ENCODE measurements at regions not wholly inside any gene's neighbourhood (a gene's known extent, or its start where the extent isn't known, plus 50 kb on each side); places are given as distances from the start of the nearest gene placed in this dataset.

DNA sequence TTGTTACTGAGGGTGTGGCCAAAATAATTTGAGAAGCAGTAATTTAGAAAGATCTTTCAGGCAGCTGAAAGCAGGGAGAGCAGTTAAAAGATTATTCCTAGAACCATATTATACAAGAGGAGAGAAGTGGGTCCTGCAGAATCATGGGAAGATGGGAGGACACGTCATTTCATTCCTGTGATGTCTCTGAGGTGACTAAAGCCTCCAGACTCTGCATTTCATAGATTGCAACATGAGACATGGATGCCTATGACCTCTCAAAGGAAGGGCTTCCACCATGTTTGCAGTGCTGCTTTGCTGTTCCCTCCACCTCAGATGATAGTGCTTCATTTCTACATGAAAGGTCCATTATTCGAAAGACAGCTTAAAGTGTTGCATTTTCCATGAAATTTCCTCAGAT lies 788.4 kb downstream of the TSN start:
- no peak for TF ChIP-seq POLR2A (IDR thresholded peaks at IDR 0.05; ENCODE audit: low read depth, low read length)
- TF ChIP-seq POLR2AphosphoS5 (IDR thresholded peaks at IDR 0.05; ENCODE audit: low read depth, low read length), result no peak
